SK-N-SH treated with all-trans-retinoic acid at 6 μM for 48 hours (cell line): ENCODE measurements at regions not wholly inside any gene's neighbourhood (a gene's known extent, or its start where the extent isn't known, plus 50 kb on each side); places are given as distances from the start of the nearest gene placed in this dataset.

ENCODE experiments used
- ATAC-seq: fragments of 200-7000 bp; cut with Tn5 transposase; 3 replicates; pipeline ENCODE4 v1.9.1; 2020; ENCODE audit warnings: mild to moderate bottlenecking, moderate library complexity
- BACH2 ChIP-seq: fragments of 250-450 bp; sonication (Bioruptor Pico); IDR thresholded peaks from 2 replicates; pipeline ENCODE4 v1.9.0; 2021; ENCODE audit warnings: mild to moderate bottlenecking, borderline replicate concordance
- CSDC2 ChIP-seq: fragments of 250-450 bp; sonication (Bioruptor Pico); IDR thresholded peaks from 2 replicates; pipeline ENCODE4 v1.5.0; 2020; ENCODE audit warnings: mild to moderate bottlenecking, moderate library complexity
- ESRRG ChIP-seq: fragments of 250-450 bp; sonication (Bioruptor Pico); IDR thresholded peaks from 2 replicates; pipeline ENCODE4 v1.6.1; 2021; ENCODE audit warnings: mild to moderate bottlenecking
- GLIS3 ChIP-seq: fragments of 250-450 bp; sonication (Bioruptor Pico); IDR thresholded peaks from 2 replicates; pipeline ENCODE4 v1.5.0; 2020; ENCODE audit warnings: mild to moderate bottlenecking, moderate library complexity
- PATZ1 ChIP-seq: fragments of 250-450 bp; sonication (Bioruptor Pico); IDR thresholded peaks from 2 replicates; pipeline ENCODE4 v1.8.0; 2020; ENCODE audit warnings: mild to moderate bottlenecking, moderate library complexity, borderline replicate concordance
- POU6F1 ChIP-seq: fragments of 250-450 bp; sonication (Bioruptor Pico); IDR thresholded peaks from 2 replicates; pipeline ENCODE4 v1.8.0; 2021; ENCODE audit warnings: low read depth, mild to moderate bottlenecking, moderate library complexity, borderline replicate concordance
- PPARA ChIP-seq: fragments of 250-450 bp; sonication (Bioruptor Pico); IDR thresholded peaks from 2 replicates; pipeline ENCODE4 v1.5.0; 2020; ENCODE audit warnings: mild to moderate bottlenecking, borderline replicate concordance
- RARB ChIP-seq: fragments of 250-450 bp; sonication (Bioruptor Pico); IDR thresholded peaks from 2 replicates; pipeline ENCODE4 v1.8.0; 2021; ENCODE audit warnings: mild to moderate bottlenecking, moderate library complexity
- SNAI2 ChIP-seq: fragments of 250-450 bp; sonication (Bioruptor Pico); IDR thresholded peaks from 2 replicates; pipeline ENCODE4 v1.5.0; 2020; ENCODE audit warnings: mild to moderate bottlenecking, moderate library complexity
- TCF4 ChIP-seq: fragments of 250-450 bp; sonication (Bioruptor Pico); IDR thresholded peaks from 2 replicates; pipeline ENCODE4 v1.8.0; 2021; ENCODE audit warnings: mild to moderate bottlenecking, moderate library complexity, borderline replicate concordance
- TSHZ2 ChIP-seq: fragments of 250-450 bp; sonication (Bioruptor Pico); IDR thresholded peaks from 2 replicates; pipeline ENCODE4 v1.5.0; 2020; ENCODE audit warnings: mild to moderate bottlenecking, moderate library complexity
- ZC3H10 ChIP-seq: fragments of 250-450 bp; sonication (Bioruptor Pico); IDR thresholded peaks from 2 replicates; pipeline ENCODE4 v1.5.1; 2021; ENCODE audit warnings: mild to moderate bottlenecking, moderate library complexity
- ZFP3 ChIP-seq: fragments of 250-450 bp; sonication (Bioruptor Pico); IDR thresholded peaks from 2 replicates; pipeline ENCODE4 v1.5.0; 2020; ENCODE audit warnings: mild to moderate bottlenecking, moderate library complexity
- ZNF565 ChIP-seq: fragments of 450-650 bp; formaldehyde crosslinking; conservative IDR thresholded peaks from 2 replicates; pipeline ENCODE4 v1.5.0; 2020; ENCODE audit warnings: low read depth, mild to moderate bottlenecking, moderate library complexity
- ZNF70 ChIP-seq: fragments of 450-650 bp; formaldehyde crosslinking; IDR thresholded peaks from 2 replicates; pipeline ENCODE4 v1.5.0; 2020; ENCODE audit warnings: mild to moderate bottlenecking, moderate library complexity
- TF ChIP-seq, protein P1 (sequence below): fragments of 250-450 bp; sonication (Bioruptor Pico); IDR thresholded peaks from 2 replicates; pipeline ENCODE4 v1.5.1; 2021; ENCODE audit warnings: mild to moderate bottlenecking, moderate library complexity

- TF ChIP-seq SNAI2 (no peak), TSHZ2 (CRISPR knock-in tag) (no peak), BACH2 (CRISPR knock-in tag) (no peak), PATZ1 (CRISPR knock-in tag) (no peak)
- no peak for ATAC-seq
These were observed 156.0 kb downstream of the LRIG3 start for GRCh38 chr12:58764100-58764953.

- ATAC-seq, result no peak
- TF ChIP-seq TCF4, result no peak
- TF ChIP-seq, protein P1, sequence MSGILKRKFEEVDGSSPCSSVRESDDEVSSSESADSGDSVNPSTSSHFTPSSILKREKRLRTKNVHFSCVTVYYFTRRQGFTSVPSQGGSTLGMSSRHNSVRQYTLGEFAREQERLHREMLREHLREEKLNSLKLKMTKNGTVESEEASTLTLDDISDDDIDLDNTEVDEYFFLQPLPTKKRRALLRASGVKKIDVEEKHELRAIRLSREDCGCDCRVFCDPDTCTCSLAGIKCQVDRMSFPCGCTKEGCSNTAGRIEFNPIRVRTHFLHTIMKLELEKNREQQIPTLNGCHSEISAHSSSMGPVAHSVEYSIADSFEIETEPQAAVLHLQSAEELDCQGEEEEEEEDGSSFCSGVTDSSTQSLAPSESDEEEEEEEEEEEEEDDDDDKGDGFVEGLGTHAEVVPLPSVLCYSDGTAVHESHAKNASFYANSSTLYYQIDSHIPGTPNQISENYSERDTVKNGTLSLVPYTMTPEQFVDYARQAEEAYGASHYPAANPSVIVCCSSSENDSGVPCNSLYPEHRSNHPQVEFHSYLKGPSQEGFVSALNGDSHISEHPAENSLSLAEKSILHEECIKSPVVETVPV (CRISPR knock-in tag), result no peak
- no peak for TF ChIP-seq ZNF565 (CRISPR knock-in tag)
- no peak for TF ChIP-seq ZC3H10
- TF ChIP-seq PPARA (CRISPR knock-in tag), result no peak
- no peak for TF ChIP-seq GLIS3 (CRISPR knock-in tag)
- TF ChIP-seq POU6F1 (CRISPR knock-in tag), result no peak
- no peak for TF ChIP-seq ESRRG (CRISPR knock-in tag)
- no peak for TF ChIP-seq ZFP3 (CRISPR knock-in tag)
- TF ChIP-seq PATZ1 (CRISPR knock-in tag), result no peak
- TF ChIP-seq BACH2 (CRISPR knock-in tag), result no peak
- no peak for TF ChIP-seq TSHZ2 (CRISPR knock-in tag)
- TF ChIP-seq CSDC2 (CRISPR knock-in tag), result no peak
- no peak for TF ChIP-seq SNAI2
- TF ChIP-seq RARB (CRISPR knock-in tag), result no peak
- no peak for TF ChIP-seq ZNF70 (CRISPR knock-in tag)
These were observed 155.2 kb downstream of the LRIG3 start for GRCh38 chr12:58765076-58765475.
